ENCODE measurements at regions not wholly inside any gene's neighbourhood (a gene's known extent, or its start where the extent isn't known, plus 50 kb on each side); places are given as distances from the start of the nearest gene placed in this dataset.

DNA sequence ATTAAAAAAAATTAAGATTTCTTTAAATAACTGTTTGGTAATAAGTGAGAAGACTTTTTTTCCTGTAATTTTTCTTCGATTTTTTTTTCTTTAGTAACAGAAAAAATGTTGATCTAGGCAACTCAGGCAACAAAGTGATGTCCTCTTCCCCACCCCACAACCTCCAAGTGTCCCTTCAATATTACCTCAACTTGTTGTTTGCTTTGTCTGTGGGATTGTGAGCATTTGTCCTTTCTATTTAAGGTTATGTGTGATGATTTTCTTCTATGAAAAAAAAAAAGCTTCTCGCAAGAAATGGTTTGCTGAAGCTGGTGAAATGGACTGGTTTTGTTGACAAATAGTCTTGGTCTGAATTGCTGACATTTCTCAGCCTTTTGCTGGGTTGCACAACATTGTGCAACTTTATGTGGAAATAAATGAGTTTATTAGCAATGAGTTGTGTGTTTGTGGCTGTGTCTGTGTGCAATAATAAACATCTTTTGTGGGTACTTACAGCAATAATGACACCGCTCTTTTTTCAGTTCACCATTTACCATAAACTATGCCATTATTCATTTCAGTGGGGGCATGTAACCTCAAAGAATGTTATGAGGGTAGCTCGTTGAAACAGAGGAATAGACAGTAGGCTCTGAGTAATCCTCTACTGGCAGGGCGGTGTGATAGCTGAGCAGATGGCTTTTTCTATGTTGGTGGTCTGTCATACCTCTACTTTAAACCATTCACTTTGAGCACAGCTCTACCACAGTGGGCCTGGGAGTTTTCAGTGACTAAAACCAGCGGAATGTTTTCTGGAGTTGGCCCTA lies 218.4 kb downstream of the HLX start:
- no peaks in the 10 kb centered on the region for H3K36me3 ChIP-seq
- H3K9me3 ChIP-seq = no peaks in the 10 kb centered on the region
- TF ChIP-seq, protein P1, sequence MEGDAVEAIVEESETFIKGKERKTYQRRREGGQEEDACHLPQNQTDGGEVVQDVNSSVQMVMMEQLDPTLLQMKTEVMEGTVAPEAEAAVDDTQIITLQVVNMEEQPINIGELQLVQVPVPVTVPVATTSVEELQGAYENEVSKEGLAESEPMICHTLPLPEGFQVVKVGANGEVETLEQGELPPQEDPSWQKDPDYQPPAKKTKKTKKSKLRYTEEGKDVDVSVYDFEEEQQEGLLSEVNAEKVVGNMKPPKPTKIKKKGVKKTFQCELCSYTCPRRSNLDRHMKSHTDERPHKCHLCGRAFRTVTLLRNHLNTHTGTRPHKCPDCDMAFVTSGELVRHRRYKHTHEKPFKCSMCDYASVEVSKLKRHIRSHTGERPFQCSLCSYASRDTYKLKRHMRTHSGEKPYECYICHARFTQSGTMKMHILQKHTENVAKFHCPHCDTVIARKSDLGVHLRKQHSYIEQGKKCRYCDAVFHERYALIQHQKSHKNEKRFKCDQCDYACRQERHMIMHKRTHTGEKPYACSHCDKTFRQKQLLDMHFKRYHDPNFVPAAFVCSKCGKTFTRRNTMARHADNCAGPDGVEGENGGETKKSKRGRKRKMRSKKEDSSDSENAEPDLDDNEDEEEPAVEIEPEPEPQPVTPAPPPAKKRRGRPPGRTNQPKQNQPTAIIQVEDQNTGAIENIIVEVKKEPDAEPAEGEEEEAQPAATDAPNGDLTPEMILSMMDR (IDR thresholded peaks at IDR 0.05) = no peak
- no peaks in the 10 kb centered on the region for H3K27me3 ChIP-seq
- DNase-seq (peak in 1 of 4 donors; percentile 58), ATAC-seq (peak; percentile 58)
- no peak overlapping the region for H3K4me3 ChIP-seq
- H3K27ac ChIP-seq = peak overlapping the region; percentile 48 to 91
- intact Hi-C loops (cut with DNase I) = no loop called here
- H3K4me1 ChIP-seq = peaks cover 12 to 52% of the 10 kb centered on the region in 2 donors

GRCh38 chr1:221098471-221099405 lies 219.5 kb downstream of the HLX start:
- Histone ChIP-seq H3K27ac (peak overlapping the region; percentile 48 to 91), H3K4me3 (no peak overlapping the region), H3K9me3 (no peaks in the 10 kb centered on the region), H3K36me3 (no peaks in the 10 kb centered on the region), H3K27me3 (no peaks in the 10 kb centered on the region), H3K4me1 (peaks cover 12 to 47% of the 10 kb centered on the region in 2 donors)
- DNase-seq (peak in 1 of 4 donors; percentile 13), ATAC-seq (peak; percentile 28)
- intact Hi-C loops (cut with DNase I) = no loop called here
- TF ChIP-seq, protein P1 (IDR thresholded peaks at IDR 0.05) = no peak

DNA sequence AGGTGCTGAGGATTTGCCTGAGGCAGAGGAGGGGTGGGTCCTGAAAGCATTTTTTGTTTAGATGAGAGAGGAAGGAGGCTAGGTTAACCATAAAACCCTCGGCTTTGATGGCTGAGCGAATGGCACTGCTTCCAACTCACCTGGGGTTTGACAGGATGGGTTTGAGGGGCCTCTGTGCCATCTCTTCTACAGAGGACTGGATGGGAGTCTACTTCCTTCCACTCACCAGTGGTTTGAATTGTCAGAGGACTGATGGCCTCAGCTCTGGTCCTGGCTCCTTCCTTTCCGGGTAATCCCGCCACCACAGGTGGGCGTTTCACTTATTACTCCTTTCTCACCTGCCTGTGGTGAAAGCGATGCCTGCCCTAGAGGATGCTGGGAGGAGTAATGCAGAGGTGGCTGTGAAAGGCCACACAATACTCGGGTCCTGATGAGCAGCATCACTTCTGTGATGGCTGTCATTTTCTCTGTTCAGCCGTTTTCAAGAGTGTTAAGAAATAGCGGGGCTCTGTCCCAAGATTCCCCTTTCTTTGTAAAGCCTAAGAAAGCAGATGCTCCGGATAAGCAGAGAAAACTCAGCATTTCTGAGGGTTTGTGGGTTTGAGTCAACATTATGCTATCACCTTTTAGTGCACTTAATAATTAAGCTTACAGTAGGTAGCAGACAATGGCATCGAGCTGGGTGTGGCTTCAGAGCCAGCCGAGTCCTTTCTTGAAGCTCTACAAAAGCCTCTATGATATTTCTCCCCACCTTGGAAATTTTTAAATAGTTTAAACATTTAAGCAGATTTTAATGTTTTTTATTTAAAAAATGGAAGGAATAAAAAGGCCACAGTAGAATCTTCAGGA lies 220.7 kb downstream of the HLX start:
- Histone ChIP-seq H3K27ac (peak overlapping the region; percentile 53 to 91), H3K4me1 (peaks cover 9 to 41% of the 10 kb centered on the region in 2 donors), H3K36me3 (no peaks in the 10 kb centered on the region), H3K9me3 (no peaks in the 10 kb centered on the region), H3K4me3 (no peak overlapping the region), H3K27me3 (no peaks in the 10 kb centered on the region)
- ATAC-seq (no peak), DNase-seq (no peak)
- TF ChIP-seq, protein P1 (IDR thresholded peaks at IDR 0.05) = no peak
- intact Hi-C loops (cut with DNase I) = no loop called here

GRCh38 chr1:221100611-221101010 lies 221.4 kb downstream of the HLX start:
- peak overlapping the region; percentile 53 to 91 for H3K27ac ChIP-seq
- peaks cover 9 to 41% of the 10 kb centered on the region in 2 donors for H3K4me1 ChIP-seq
- ATAC-seq (peak; percentile 41), DNase-seq (no peak)
- no peaks in the 10 kb centered on the region for H3K27me3 ChIP-seq
- H3K36me3 ChIP-seq = no peaks in the 10 kb centered on the region
- intact Hi-C loops (cut with DNase I) = no loop called here
- H3K4me3 ChIP-seq = no peak overlapping the region
- H3K9me3 ChIP-seq = no peaks in the 10 kb centered on the region
- TF ChIP-seq, protein P1 (IDR thresholded peaks at IDR 0.05) = no peak

Data from left lung (tissue), 4 donors.